ENCODE measurements at regions not wholly inside any gene's neighbourhood (a gene's known extent, or its start where the extent isn't known, plus 50 kb on each side); places are given as distances from the start of the nearest gene placed in this dataset.

GRCh38 chr12:34379142-34379541, 356.8 kb downstream of the ALG10 start:
- ATAC-seq (no peak), FAIRE-seq (no peak), DNase-seq (ENCODE audit: low spot score) (no peak)
- ChIA-PET CTCF (ENCODE audit: low intra/inter-chr PET ratio, low total read pairs) (no interaction called here), POLR2A (no interaction called here)
- Histone ChIP-seq H3K4me2 (ENCODE audit: low read depth, low read length) (no peak overlapping the region), H3K79me2 (ENCODE audit: insufficient read depth, low read length) (no peaks in the 10 kb centered on the region), H3K27ac (ENCODE audit: extremely low read length, insufficient read depth, low read length) (no peak overlapping the region), H3K4me3 (replicated peaks in 1 of 3; ENCODE audit: insufficient read depth in 1 of 3, low read depth in 2 of 3, low read length in 3 of 3) (no peak overlapping the region), H3K9ac (ENCODE audit: insufficient read depth, low read depth, low read length) (no peak overlapping the region), H3K9me3 (ENCODE audit: low read length) (no peaks in the 10 kb centered on the region), H3K36me3 (replicated peaks in 1 of 2; ENCODE audit: control insufficient read depth in 1 of 2, insufficient read depth in 2 of 2, low read length in 2 of 2) (no peaks in the 10 kb centered on the region), H3K27me3 (ENCODE audit: control insufficient read depth in 1 of 2, insufficient read depth in 2 of 2, low read length in 2 of 2) (peaks cover 5 to 12% of the 10 kb centered on the region in 2 experiments; a peak in 4 of 5 replicates), H3K4me1 (ENCODE audit: insufficient read depth, low read length) (no peaks in the 10 kb centered on the region), H4K20me1 (ENCODE audit: insufficient read depth, low read length) (no peaks in the 10 kb centered on the region), H2AFZ (ENCODE audit: low read length) (no peak overlapping the region)
- intact Hi-C loops (cut with micrococcal nuclease; ENCODE audit: unreplicated experiment): no loop called here
- no TSS peak for BruUV-seq (replicated peaks)
- WGBS (ENCODE audit: low lambda C conversion rate): 13% methylated on average over 6 of the region's 16 CpGs
- TF ChIP-seq ATAD3A (CRISPR knock-in tag; IDR thresholded peaks at IDR 0.05) (no peak), FOXA3 (CRISPR knock-in tag; IDR thresholded peaks at IDR 0.05) (no peak), PHB2 (IDR thresholded peaks at IDR 0.05; ENCODE audit: partially characterized antibody) (no peak), ELF3 (CRISPR knock-in tag; IDR thresholded peaks at IDR 0.05) (no peak), ZNF790 (CRISPR knock-in tag; IDR thresholded peaks at IDR 0.05; ENCODE audit: borderline replicate concordance) (no peak), ZNF225 (CRISPR knock-in tag; IDR thresholded peaks at IDR 0.05) (no peak), PAXIP1 (CRISPR knock-in tag; conservative IDR thresholded peaks at IDR 0.05) (no peak), GMEB1 (CRISPR knock-in tag; IDR thresholded peaks at IDR 0.05; ENCODE audit: borderline replicate concordance) (no peak), PLSCR1 (CRISPR knock-in tag; IDR thresholded peaks at IDR 0.05; ENCODE audit: borderline replicate concordance) (no peak)
- in situ Hi-C loops (cut with HindIII; ENCODE audit: extremely low pct_ligation_motif_present, low pct_unique_long_range_greater_than_20kb): no loop called here

Data from HepG2 (cell line).